Hippocampal formation (tissue), 2 donors: ENCODE measurements at regions not wholly inside any gene's neighbourhood (a gene's known extent, or its start where the extent isn't known, plus 50 kb on each side); places are given as distances from the start of the nearest gene placed in this dataset.
"Not testable (repeated sequence)": the region's sequence is repeated elsewhere in the genome, so short reads cannot be mapped to it uniquely, and the experiment has no call there.

Source experiments
- DNase-seq, 2 donors: peaks; one replicate each; lab custom pipeline; 2025; lab: John Stamatoyannopoulos, UW

GRCh38 chr2:129190494-129190893, 789.0 kb upstream of the RAB6C start:
- DNase-seq: no peak

- DNase-seq: no peak
Measured at GRCh38 chr2:129191530-129191929, 787.9 kb upstream of the RAB6C start.

GRCh38 chr2:129192117-129192516, 787.3 kb upstream of the RAB6C start:
- DNase-seq: no peak

- no peak for DNase-seq
Measured at GRCh38 chr2:129192841-129193253, 786.6 kb upstream of the RAB6C start.

- no peak for DNase-seq
Measured at GRCh38 chr2:129193961-129194360, 785.5 kb upstream of the RAB6C start.

GRCh38 chr2:129199501-129199900, 780.0 kb upstream of the RAB6C start:
- DNase-seq: no peak

GRCh38 chr2:129201696-129202095, 777.8 kb upstream of the RAB6C start:
- no peak for DNase-seq

- DNase-seq: peak in 1 of 2 donors; percentile 44
Measured at GRCh38 chr2:129203331-129203730, 776.1 kb upstream of the RAB6C start.

GRCh38 chr2:129204581-129204980, 774.9 kb upstream of the RAB6C start:
- not testable (repeated sequence) for DNase-seq

GRCh38 chr2:129205176-129205575, 774.3 kb upstream of the RAB6C start:
- no peak for DNase-seq

- no peak for DNase-seq
Measured at GRCh38 chr2:129205766-129206165, 773.7 kb upstream of the RAB6C start.

GRCh38 chr2:129212299-129212958, 767.0 kb upstream of the RAB6C start:
- no peak for DNase-seq

- no peak for DNase-seq
Measured at GRCh38 chr2:129224022-129224421, 755.4 kb upstream of the RAB6C start.

GRCh38 chr2:129224486-129224885, 755.0 kb upstream of the RAB6C start:
- no peak for DNase-seq

- DNase-seq: no peak
Measured at GRCh38 chr2:129229196-129229595, 750.3 kb upstream of the RAB6C start.

GRCh38 chr2:129229830-129230441, 749.5 kb upstream of the RAB6C start:
- DNase-seq: no peak

- DNase-seq: no peak
Measured at GRCh38 chr2:129231924-129232323, 747.5 kb upstream of the RAB6C start.

GRCh38 chr2:129233166-129233565, 746.3 kb upstream of the RAB6C start:
- peak in 1 of 2 donors; percentile 20 for DNase-seq

GRCh38 chr2:129233751-129234406, 745.6 kb upstream of the RAB6C start:
- peak in 1 of 2 donors; percentile 46 for DNase-seq

- DNase-seq: no peak
Measured at GRCh38 chr2:129236601-129237000, 742.9 kb upstream of the RAB6C start.

- DNase-seq: no peak
Measured at GRCh38 chr2:129237966-129238725, 741.3 kb upstream of the RAB6C start.

- DNase-seq: no peak
Measured at GRCh38 chr2:129239141-129239540, 740.3 kb upstream of the RAB6C start.
